GM18868 (cell line): ENCODE measurements at regions not wholly inside any gene's neighbourhood (a gene's known extent, or its start where the extent isn't known, plus 50 kb on each side); places are given as distances from the start of the nearest gene placed in this dataset.
A peak's percentile ranks its signal among the peaks of the same experiment; 100 is the strongest.

Source experiments
- ATAC-seq: cut with Tn5 transposase; IDR thresholded peaks from one replicate; pipeline ENCODE4 v1.9.1; 2021; ENCODE audit warnings: mild to moderate bottlenecking, moderate library complexity; ENCODE audit not compliant: unreplicated experiment

GRCh38 chr2:12502759-12503158 is 214.0 kb upstream of the TRIB2 start:
- no peak for ATAC-seq

GRCh38 chr2:12504443-12504842 is 212.3 kb upstream of the TRIB2 start:
- ATAC-seq, result peak; percentile 41

GRCh38 chr2:12506846-12507245 is 209.9 kb upstream of the TRIB2 start:
- no peak for ATAC-seq

- peak; percentile 82 for ATAC-seq
Observed at GRCh38 chr2:12507295-12507694, 209.4 kb upstream of the TRIB2 start.

GRCh38 chr2:12510070-12510469 is 206.7 kb upstream of the TRIB2 start:
- ATAC-seq, result no peak

GRCh38 chr2:12513339-12513738 is 203.4 kb upstream of the TRIB2 start:
- ATAC-seq, result no peak

GRCh38 chr2:12514168-12514567 is 202.6 kb upstream of the TRIB2 start:
- no peak for ATAC-seq

GRCh38 chr2:12514631-12515437 is 201.9 kb upstream of the TRIB2 start:
- ATAC-seq, result no peak

GRCh38 chr2:12515871-12516270 is 200.9 kb upstream of the TRIB2 start:
- no peak for ATAC-seq

GRCh38 chr2:12533337-12534005 is 183.3 kb upstream of the TRIB2 start:
- ATAC-seq, result no peak

GRCh38 chr2:12534646-12535263 is 182.0 kb upstream of the TRIB2 start:
- ATAC-seq, result no peak

- no peak for ATAC-seq
Observed at GRCh38 chr2:12536976-12537375, 179.8 kb upstream of the TRIB2 start.

- ATAC-seq, result no peak
Observed at GRCh38 chr2:12538138-12538694, 178.5 kb upstream of the TRIB2 start.

GRCh38 chr2:12539336-12539735 is 177.4 kb upstream of the TRIB2 start:
- no peak for ATAC-seq

- ATAC-seq, result no peak
Observed at GRCh38 chr2:12539776-12540562, 176.8 kb upstream of the TRIB2 start.

GRCh38 chr2:12543076-12543977 is 173.4 kb upstream of the TRIB2 start:
- no peak for ATAC-seq

GRCh38 chr2:12543978-12544558 is 172.7 kb upstream of the TRIB2 start:
- ATAC-seq, result peak; percentile 91

- ATAC-seq, result no peak
Observed at GRCh38 chr2:12547566-12548170, 169.1 kb upstream of the TRIB2 start.

- no peak for ATAC-seq
Observed at GRCh38 chr2:12548906-12549305, 167.8 kb upstream of the TRIB2 start.
